Endothelial cell (in vitro differentiated cells): ENCODE measurements at regions not wholly inside any gene's neighbourhood (a gene's known extent, or its start where the extent isn't known, plus 50 kb on each side); places are given as distances from the start of the nearest gene placed in this dataset.

Experiments
- DNase-seq: peaks from one replicate; pipeline ENCODE4 v3.0.0; 2021; ENCODE audit warnings: low spot score
- H3K27ac Mint-ChIP-seq: one replicate; pipeline ENCODE4 v1.8.0; 2021; ENCODE audit warnings: mixed read lengths, inconsistent platforms; ENCODE audit not compliant: unreplicated experiment
- H3K27me3 Mint-ChIP-seq: one replicate; pipeline ENCODE4 v1.8.0; 2021; ENCODE audit warnings: mild to moderate bottlenecking, moderate library complexity, mixed read lengths, inconsistent platforms; ENCODE audit not compliant: unreplicated experiment
- H3K36me3 Mint-ChIP-seq: one replicate; pipeline ENCODE4 v1.8.0; 2021; ENCODE audit warnings: mild to moderate bottlenecking, low read depth, mixed read lengths, inconsistent platforms; ENCODE audit not compliant: unreplicated experiment
- H3K4me1 Mint-ChIP-seq: one replicate; pipeline ENCODE4 v1.8.0; 2021; ENCODE audit warnings: mild to moderate bottlenecking, mixed read lengths, inconsistent platforms; ENCODE audit not compliant: unreplicated experiment
- H3K4me3 Mint-ChIP-seq: one replicate; pipeline ENCODE4 v1.8.0; 2021; ENCODE audit warnings: mild to moderate bottlenecking, mixed read lengths, inconsistent platforms; ENCODE audit not compliant: unreplicated experiment
- H3K9me3 Mint-ChIP-seq: one replicate; pipeline ENCODE4 v1.8.0; 2021; ENCODE audit warnings: mixed read lengths, inconsistent platforms; ENCODE audit not compliant: unreplicated experiment
- CTCF ChIP-seq: fragments of 200-600 bp; sonication (generic); IDR thresholded peaks from one replicate; pipeline ENCODE4 v1.5.0; 2021; ENCODE audit warnings: antibody characterized with exemption; ENCODE audit not compliant: unreplicated experiment

- TF ChIP-seq CTCF, result no peak
- Mint-ChIP-seq H3K9me3 (no peaks in the 10 kb centered on the region), H3K4me1 (no peaks in the 10 kb centered on the region), H3K27me3 (no peaks in the 10 kb centered on the region), H3K4me3 (no peak overlapping the region), H3K36me3 (no peaks in the 10 kb centered on the region), H3K27ac (no peak overlapping the region)
- no peak for DNase-seq
Measured at GRCh38 chr7:20862554-20862953, 75.9 kb upstream of the SP8 start.

GRCh38 chr7:20864221-20864620, 77.5 kb upstream of the SP8 start:
- H3K36me3 Mint-ChIP-seq, result no peaks in the 10 kb centered on the region
- H3K27ac Mint-ChIP-seq, result no peak overlapping the region
- TF ChIP-seq CTCF, result no peak
- H3K4me1 Mint-ChIP-seq, result no peaks in the 10 kb centered on the region
- no peak overlapping the region for H3K4me3 Mint-ChIP-seq
- no peak for DNase-seq
- H3K27me3 Mint-ChIP-seq, result no peaks in the 10 kb centered on the region
- no peaks in the 10 kb centered on the region for H3K9me3 Mint-ChIP-seq

GRCh38 chr7:20865684-20866083, 79.0 kb upstream of the SP8 start:
- Mint-ChIP-seq H3K27me3 (no peaks in the 10 kb centered on the region), H3K4me1 (no peaks in the 10 kb centered on the region), H3K27ac (no peak overlapping the region), H3K4me3 (no peak overlapping the region), H3K9me3 (no peaks in the 10 kb centered on the region), H3K36me3 (no peaks in the 10 kb centered on the region)
- DNase-seq, result no peak
- TF ChIP-seq CTCF, result no peak

GRCh38 chr7:20870977-20871376, 84.3 kb upstream of the SP8 start:
- Mint-ChIP-seq H3K27ac (no peak overlapping the region), H3K9me3 (no peaks in the 10 kb centered on the region), H3K4me1 (no peaks in the 10 kb centered on the region), H3K27me3 (no peaks in the 10 kb centered on the region), H3K4me3 (no peak overlapping the region), H3K36me3 (no peaks in the 10 kb centered on the region)
- no peak for DNase-seq
- TF ChIP-seq CTCF, result no peak

- Mint-ChIP-seq H3K27ac (no peak overlapping the region), H3K27me3 (no peaks in the 10 kb centered on the region), H3K36me3 (no peaks in the 10 kb centered on the region), H3K4me1 (no peaks in the 10 kb centered on the region), H3K9me3 (no peaks in the 10 kb centered on the region), H3K4me3 (no peak overlapping the region)
- DNase-seq, result no peak
- no peak for TF ChIP-seq CTCF
Measured at GRCh38 chr7:20892776-20893175, 106.1 kb upstream of the SP8 start.
